OCI-LY7 (cell line): ENCODE measurements at regions not wholly inside any gene's neighbourhood (a gene's known extent, or its start where the extent isn't known, plus 50 kb on each side); places are given as distances from the start of the nearest gene placed in this dataset.

ENCODE experiments used
- BruUV-seq: library from RNA; stranded (reverse); fragments of 400-500 nt; replicated peaks from 2 replicates; lab custom pipeline; 2021; lab: Mats Ljungman, UMichigan
- CTCF ChIA-PET: fragments of 300-600 bp; sonication (Branson Sonifier 250); formaldehyde crosslinking; loops from one replicate; lab custom pipeline; 2022; ENCODE audit warnings: antibody characterized with exemption; ENCODE audit not compliant: unreplicated experiment; lab: Charles Lee
- POLR2A ChIA-PET: fragments of 300-600 bp; sonication (Branson Sonifier 250); formaldehyde crosslinking; loops from one replicate; lab custom pipeline; 2022; ENCODE audit warnings: antibody characterized with exemption; lab: Charles Lee
- DNase-seq: peaks from one replicate; pipeline ENCODE4 v3.0.0-alpha.2; 2015; ENCODE audit warnings: low spot score
- H2AFZ ChIP-seq: fragments of 200-600 bp; sonication (generic), shearing (Covaris generic); 2 replicates; pipeline ENCODE4 v1.6.1; 2014; ENCODE audit warnings: mild to moderate bottlenecking, antibody characterized with exemption, low read length, moderate library complexity
- H3K27ac ChIP-seq: fragments of 200-600 bp; sonication (generic); 2 replicates; pipeline ENCODE4 v1.5.1; 2014; ENCODE audit warnings: mixed run types, low read depth, mild to moderate bottlenecking, moderate library complexity, low read length, inconsistent platforms; ENCODE audit not compliant: poor library complexity, severe bottlenecking
- H3K36me3 ChIP-seq: fragments of 200-600 bp; sonication (generic); 2 replicates; pipeline ENCODE4 v1.6.1; 2014; ENCODE audit warnings: mild to moderate bottlenecking, antibody characterized with exemption, low read length, moderate library complexity, mixed read lengths; ENCODE audit not compliant: insufficient read depth
- H3K4me1 ChIP-seq: fragments of 200-600 bp; sonication (generic); 2 replicates; pipeline ENCODE4 v1.5.1; 2014; ENCODE audit warnings: mild to moderate bottlenecking, low read length; ENCODE audit not compliant: insufficient read depth, poor library complexity, severe bottlenecking
- H3K4me2 ChIP-seq: fragments of 200-600 bp; sonication (generic); 2 replicates; pipeline ENCODE4 v1.6.1; 2014; ENCODE audit warnings: mild to moderate bottlenecking, low read length
- H3K4me3 ChIP-seq: fragments of 200-600 bp; sonication (generic); 2 replicates; pipeline ENCODE4 v1.5.1; 2014; ENCODE audit warnings: mild to moderate bottlenecking, low read depth, low read length; ENCODE audit not compliant: poor library complexity, severe bottlenecking
- H3K79me2 ChIP-seq: fragments of 200-600 bp; sonication (generic); 2 replicates; pipeline ENCODE4 v1.6.1; 2016; ENCODE audit warnings: low read depth, mild to moderate bottlenecking, low read length, moderate library complexity, mixed read lengths; ENCODE audit not compliant: insufficient read depth
- H3K9me2 ChIP-seq: fragments of 200-600 bp; sonication (generic); 2 replicates; pipeline ENCODE4 v1.6.1; 2016; ENCODE audit warnings: mild to moderate bottlenecking, low read length, mixed read lengths; ENCODE audit not compliant: insufficient read depth
- H3K9me3 ChIP-seq: fragments of 200-600 bp; sonication (generic); 2 replicates; pipeline ENCODE4 v1.6.1; 2014; ENCODE audit warnings: mild to moderate bottlenecking, mixed run types, low read length, mixed read lengths
- H4K20me1 ChIP-seq: fragments of 200-600 bp; sonication (generic); 2 replicates; pipeline ENCODE4 v1.6.1; 2014; ENCODE audit warnings: mild to moderate bottlenecking, antibody characterized with exemption, low read length, moderate library complexity, mixed read lengths; ENCODE audit not compliant: insufficient read depth
- CTCF ChIP-seq: fragments of 200-600 bp; sonication (generic); conservative IDR thresholded peaks from 2 replicates; pipeline ENCODE4 v1.5.1; 2014; ENCODE audit warnings: mild to moderate bottlenecking, antibody characterized with exemption, low read length, moderate library complexity, mixed read lengths
- EZH2phosphoT487 ChIP-seq: fragments of 200-600 bp; sonication (generic); IDR thresholded peaks from 2 replicates; pipeline ENCODE4 v1.6.1; 2018; ENCODE audit warnings: low read depth, borderline replicate concordance, mild to moderate bottlenecking, mixed run types, antibody characterized with exemption, low read length, moderate library complexity, mixed read lengths
- intact Hi-C: fragments of 100-400 bp; cut with micrococcal nuclease; formaldehyde crosslinking; loops from one replicate; pipeline ENCODE4 v1.10.0; 2022; ENCODE audit not compliant: unreplicated experiment

- intact Hi-C loops: no loop called here
- TF ChIP-seq EZH2phosphoT487 (no peak), CTCF (no peak)
- Histone ChIP-seq H3K9me2 (no peaks in the 10 kb centered on the region), H3K27ac (no peak overlapping the region), H3K4me2 (no peak overlapping the region), H3K79me2 (no peaks in the 10 kb centered on the region), H3K4me1 (no peaks in the 10 kb centered on the region), H3K9me3 (no peaks in the 10 kb centered on the region), H2AFZ (no peak overlapping the region), H4K20me1 (no peaks in the 10 kb centered on the region), H3K4me3 (no peak overlapping the region), H3K36me3 (no peaks in the 10 kb centered on the region)
- no peak for DNase-seq
- BruUV-seq: no TSS peak
- POLR2A ChIA-PET: no interaction called here
- CTCF ChIA-PET: no interaction called here
Measured at GRCh38 chr6:9248133-9248532, 812.8 kb upstream of the SLC35B3 start.

GRCh38 chr6:9240861-9241260, 805.5 kb upstream of the SLC35B3 start:
- intact Hi-C loops: no loop called here
- no peaks in the 10 kb centered on the region for H3K79me2 ChIP-seq
- CTCF ChIA-PET: no interaction called here
- no peaks in the 10 kb centered on the region for H3K9me3 ChIP-seq
- no peak for DNase-seq
- TF ChIP-seq EZH2phosphoT487 (no peak), CTCF (no peak)
- H4K20me1 ChIP-seq: no peaks in the 10 kb centered on the region
- H3K9me2 ChIP-seq: no peaks in the 10 kb centered on the region
- BruUV-seq: no TSS peak
- no peaks in the 10 kb centered on the region for H3K36me3 ChIP-seq
- no peaks in the 10 kb centered on the region for H3K4me1 ChIP-seq
- no peak overlapping the region for H3K4me2 ChIP-seq
- POLR2A ChIA-PET: interaction anchor here (0.6 kb wide), 1 partner anchor 284 kb away, joined by 3 read pairs; no protein-coding TSS in a partner anchor
- H3K4me3 ChIP-seq: no peak overlapping the region
- H3K27ac ChIP-seq: no peak overlapping the region
- H2AFZ ChIP-seq: no peak overlapping the region

GRCh38 chr6:9236443-9236842, 801.1 kb upstream of the SLC35B3 start:
- Histone ChIP-seq H2AFZ (no peak overlapping the region), H3K4me3 (no peak overlapping the region), H3K9me2 (no peaks in the 10 kb centered on the region), H3K4me2 (no peak overlapping the region), H3K9me3 (no peaks in the 10 kb centered on the region), H3K4me1 (no peaks in the 10 kb centered on the region), H3K36me3 (no peaks in the 10 kb centered on the region), H3K27ac (no peak overlapping the region), H4K20me1 (no peaks in the 10 kb centered on the region), H3K79me2 (no peaks in the 10 kb centered on the region)
- no peak for TF ChIP-seq CTCF
- TF ChIP-seq EZH2phosphoT487: no peak
- intact Hi-C loops: no loop called here
- no TSS peak for BruUV-seq
- CTCF ChIA-PET: no interaction called here
- DNase-seq: no peak
- POLR2A ChIA-PET: interaction anchor here (0.6 kb wide), 1 partner anchor 1186 kb away, joined by 3 read pairs; no protein-coding TSS in a partner anchor
